A673 (cell line): ENCODE measurements at regions not wholly inside any gene's neighbourhood (a gene's known extent, or its start where the extent isn't known, plus 50 kb on each side); places are given as distances from the start of the nearest gene placed in this dataset.

Source experiments
- EZH2 ChIP-seq: fragments of 200-600 bp; sonication (generic); IDR thresholded peaks from 2 replicates; pipeline ENCODE4 v1.6.1; 2017; ENCODE audit warnings: borderline replicate concordance, low read depth, mild to moderate bottlenecking, mixed read lengths, antibody characterized with exemption, low read length; ENCODE audit not compliant: poor library complexity, severe bottlenecking
- TF ChIP-seq, protein P1 (sequence below): fragments of 300-800, 200-600 bp; sonication (generic); conservative IDR thresholded peaks from 2 replicates; pipeline ENCODE4 v1.5.1; 2017; ENCODE audit warnings: low read depth, mild to moderate bottlenecking, antibody characterized with exemption, low read length, moderate library complexity, mixed read lengths

DNA sequence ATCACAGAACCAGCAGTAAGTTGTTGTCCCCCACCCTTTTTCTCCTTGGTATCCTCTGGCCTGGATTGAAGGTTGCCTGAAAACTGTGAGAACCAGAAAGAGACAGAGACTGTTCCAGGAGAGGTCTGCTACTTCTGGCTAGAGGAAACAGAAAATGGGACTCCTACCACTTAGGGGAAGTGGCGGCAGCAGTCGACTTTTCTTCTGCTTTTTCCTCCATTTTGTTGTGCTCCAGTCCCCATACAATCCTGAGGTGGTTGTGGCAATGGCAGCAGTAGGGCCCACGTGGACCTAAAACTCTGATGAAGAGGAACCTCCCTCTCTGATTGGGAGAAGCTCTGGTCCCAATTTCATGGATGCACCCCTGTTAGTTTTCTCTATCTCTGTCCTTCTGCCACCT, 76.0 kb upstream of the SORL1 start:
- TF ChIP-seq, protein P1, sequence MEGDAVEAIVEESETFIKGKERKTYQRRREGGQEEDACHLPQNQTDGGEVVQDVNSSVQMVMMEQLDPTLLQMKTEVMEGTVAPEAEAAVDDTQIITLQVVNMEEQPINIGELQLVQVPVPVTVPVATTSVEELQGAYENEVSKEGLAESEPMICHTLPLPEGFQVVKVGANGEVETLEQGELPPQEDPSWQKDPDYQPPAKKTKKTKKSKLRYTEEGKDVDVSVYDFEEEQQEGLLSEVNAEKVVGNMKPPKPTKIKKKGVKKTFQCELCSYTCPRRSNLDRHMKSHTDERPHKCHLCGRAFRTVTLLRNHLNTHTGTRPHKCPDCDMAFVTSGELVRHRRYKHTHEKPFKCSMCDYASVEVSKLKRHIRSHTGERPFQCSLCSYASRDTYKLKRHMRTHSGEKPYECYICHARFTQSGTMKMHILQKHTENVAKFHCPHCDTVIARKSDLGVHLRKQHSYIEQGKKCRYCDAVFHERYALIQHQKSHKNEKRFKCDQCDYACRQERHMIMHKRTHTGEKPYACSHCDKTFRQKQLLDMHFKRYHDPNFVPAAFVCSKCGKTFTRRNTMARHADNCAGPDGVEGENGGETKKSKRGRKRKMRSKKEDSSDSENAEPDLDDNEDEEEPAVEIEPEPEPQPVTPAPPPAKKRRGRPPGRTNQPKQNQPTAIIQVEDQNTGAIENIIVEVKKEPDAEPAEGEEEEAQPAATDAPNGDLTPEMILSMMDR = no peak
- no peak for TF ChIP-seq EZH2
